Mammary epithelial cell (primary cell): ENCODE measurements at regions not wholly inside any gene's neighbourhood (a gene's known extent, or its start where the extent isn't known, plus 50 kb on each side); places are given as distances from the start of the nearest gene placed in this dataset.
"Not testable (repeated sequence)": the region's sequence is repeated elsewhere in the genome, so short reads cannot be mapped to it uniquely, and the experiment has no call there.

Source experiments
- CTCF ChIP-seq, 2 donors: IDR thresholded peaks in 1 of 2; conservative IDR thresholded peaks in 1 of 2; 2 replicates each; pipeline ENCODE4 v1.5.1; 2011 to 2012; ENCODE audit warnings: inconsistent platforms in 2 of 2, low read length in 2 of 2, mild to moderate bottlenecking in 2 of 2, control low read depth in 1 of 2, low read depth in 1 of 2; ENCODE audit not compliant: insufficient read depth in 1 of 2; ENCODE audit errors: extremely low read depth in 1 of 2
- EZH2 ChIP-seq: IDR thresholded peaks from 2 replicates; pipeline ENCODE4 v1.6.1; 2012; ENCODE audit warnings: low read length, inconsistent platforms, borderline replicate concordance

GRCh38 chr10:61045480-61045879 lies 101.5 kb upstream of the RHOBTB1 start:
- TF ChIP-seq CTCF (conservative IDR thresholded peaks at IDR 0.05 in 1 of 2, IDR thresholded peaks at IDR 0.05 in 1 of 2; ENCODE audit: extremely low read depth in 1 of 2, insufficient read depth in 1 of 2, low read depth in 1 of 2, low read length in 2 of 2); EZH2: not testable (repeated sequence)
